GM04503 (cell line): ENCODE measurements at regions not wholly inside any gene's neighbourhood (a gene's known extent, or its start where the extent isn't known, plus 50 kb on each side); places are given as distances from the start of the nearest gene placed in this dataset.
"Not testable (repeated sequence)": the region's sequence is repeated elsewhere in the genome, so short reads cannot be mapped to it uniquely, and the experiment has no call there.

Experiments
- DNase-seq: peaks from one replicate; pipeline ENCODE4 v3.0.0-alpha.2; 2012; ENCODE audit warnings: low read depth

DNA sequence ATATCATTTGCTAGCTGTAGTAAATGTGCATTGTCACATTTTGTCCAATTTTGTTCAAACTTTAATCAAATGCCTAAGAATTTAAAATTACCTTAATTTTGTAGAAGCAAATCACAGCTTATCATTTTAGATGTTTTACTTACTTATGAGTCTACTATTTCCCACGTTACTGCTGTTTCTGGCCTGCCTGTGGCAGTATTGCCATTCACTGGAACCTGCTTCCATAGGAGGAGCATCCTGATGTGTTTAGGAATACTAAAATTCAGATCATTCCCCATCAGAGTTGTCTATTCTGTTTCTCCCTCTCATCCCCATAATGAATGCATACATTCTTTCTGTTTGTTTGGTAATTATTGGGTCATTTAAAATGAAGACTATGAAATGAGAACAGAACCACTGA lies 119.5 kb upstream of the SNRPN start:
- no peak for DNase-seq

GRCh38 chr15:24848050-24848449 lies 106.7 kb upstream of the SNRPN start:
- DNase-seq: no peak

DNA sequence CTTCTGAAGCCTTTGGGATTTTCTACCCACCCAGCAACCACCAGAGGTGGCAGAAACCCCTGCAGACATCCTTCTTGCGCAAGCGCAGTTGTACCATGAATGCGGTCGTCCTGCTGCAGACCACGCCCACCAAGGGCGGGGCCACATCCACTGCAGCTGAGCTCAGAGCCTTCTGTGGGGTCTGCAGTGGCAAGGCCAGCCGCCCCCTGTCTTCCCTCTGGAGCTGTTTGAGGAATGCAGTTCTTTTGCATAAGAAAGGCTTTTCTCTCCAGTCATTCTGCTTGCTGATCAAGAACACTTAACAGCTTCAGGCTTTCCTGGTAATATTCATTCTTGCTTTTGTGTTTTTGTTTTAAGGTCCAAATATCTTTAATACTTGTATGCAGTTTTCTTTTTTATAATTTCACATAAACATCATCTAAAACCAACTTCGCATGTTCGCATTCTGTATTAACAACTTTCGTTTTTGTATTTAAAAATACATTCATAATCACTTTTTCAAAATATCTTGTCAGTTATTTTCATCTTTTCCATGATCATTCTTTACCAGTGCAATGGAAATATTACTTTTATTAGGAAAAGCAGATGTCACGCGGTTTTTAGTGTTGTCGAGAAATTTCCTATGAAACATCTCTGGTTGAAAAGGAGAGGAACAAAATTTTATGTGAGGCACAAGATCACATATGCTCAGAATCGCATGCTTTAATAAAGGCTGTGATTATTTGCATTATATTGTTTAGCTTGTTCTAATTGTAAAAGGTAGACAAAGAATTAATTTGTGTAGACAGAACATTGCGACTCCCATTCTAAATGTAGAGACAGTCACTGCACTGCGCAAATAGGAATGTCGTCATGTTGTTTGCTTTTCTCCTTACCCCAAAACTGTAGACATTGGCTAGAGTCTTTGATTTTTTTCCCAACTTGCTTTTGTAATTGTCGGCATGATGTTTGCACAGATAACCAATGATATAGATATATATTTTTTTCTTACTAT lies 98.1 kb upstream of the SNRPN start:
- DNase-seq: no peak

DNA sequence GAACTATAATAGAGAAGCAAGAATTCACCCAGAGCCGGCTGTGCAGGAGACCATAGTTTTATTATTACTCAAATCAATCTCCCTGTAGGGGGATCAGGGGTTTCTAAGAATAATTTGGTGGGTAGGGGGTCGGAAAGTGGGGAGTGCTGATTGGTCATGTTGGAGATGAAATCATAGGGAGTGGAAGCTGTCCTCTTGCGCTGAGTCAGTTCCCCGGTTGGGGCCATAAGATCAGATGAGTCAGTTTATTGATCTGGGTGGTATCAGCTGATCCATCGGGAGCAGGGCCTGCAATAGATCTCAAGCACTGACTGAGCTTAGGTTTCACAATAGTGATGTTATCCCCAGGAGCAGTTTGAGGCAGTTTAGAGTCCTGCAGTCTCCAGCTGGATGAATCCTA lies 97.0 kb upstream of the SNRPN start:
- DNase-seq: no peak

DNA sequence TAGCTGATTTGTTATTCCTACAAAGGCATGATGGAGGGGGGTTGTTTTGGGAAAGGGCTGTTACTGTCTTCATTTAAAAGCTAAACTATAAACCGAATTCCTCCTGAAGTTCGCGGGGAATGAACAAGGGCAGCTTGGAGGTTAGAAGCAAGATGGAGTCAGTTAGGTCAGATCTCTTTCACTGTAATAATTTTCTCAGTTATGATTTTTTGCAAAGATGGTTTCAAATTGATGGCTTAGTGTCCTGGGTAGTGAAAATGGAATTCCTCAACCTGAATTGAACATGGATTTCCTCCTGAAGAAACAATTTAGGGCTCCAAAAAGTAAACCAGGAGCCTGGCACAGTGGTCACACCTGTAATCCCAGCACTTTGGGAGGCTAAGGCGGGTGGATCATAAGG lies 96.6 kb upstream of the SNRPN start:
- DNase-seq: not testable (repeated sequence)

GRCh38 chr15:24858737-24859601 lies 95.8 kb upstream of the SNRPN start:
- DNase-seq: peak; percentile 14

DNA sequence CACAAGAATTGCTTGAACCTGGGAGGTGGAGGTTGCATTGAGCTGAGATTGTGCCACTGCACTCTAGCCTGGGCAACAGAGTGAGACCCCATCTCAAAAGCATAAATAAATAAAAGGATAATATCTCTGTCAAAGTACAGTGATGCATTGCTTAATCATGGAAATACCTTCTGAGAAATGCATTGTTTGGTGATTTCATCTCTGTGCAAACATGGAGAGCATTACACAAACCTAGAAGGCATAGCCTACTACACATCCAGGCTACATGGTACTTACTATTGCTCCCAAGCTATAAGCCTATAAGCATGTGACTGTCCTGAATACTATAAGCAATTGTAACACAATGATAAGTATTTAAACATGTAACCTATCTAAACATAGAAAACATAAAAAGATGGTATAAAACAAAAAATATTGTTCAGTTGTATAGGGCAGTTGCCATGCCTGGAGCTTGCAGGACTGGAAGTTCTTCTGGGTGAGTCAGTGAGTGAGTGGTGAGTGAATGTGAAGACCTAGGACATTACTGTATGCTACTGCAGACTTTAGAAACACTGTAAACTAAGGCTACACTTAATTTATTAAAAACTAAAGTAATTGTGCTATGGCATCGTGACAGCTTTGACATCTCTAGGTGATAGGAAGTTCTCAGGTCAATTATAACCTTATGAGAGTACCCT lies 93.6 kb upstream of the SNRPN start:
- no peak for DNase-seq

- no peak for DNase-seq
These were observed 91.9 kb upstream of the SNRPN start for GRCh38 chr15:24862726-24863521.

DNA sequence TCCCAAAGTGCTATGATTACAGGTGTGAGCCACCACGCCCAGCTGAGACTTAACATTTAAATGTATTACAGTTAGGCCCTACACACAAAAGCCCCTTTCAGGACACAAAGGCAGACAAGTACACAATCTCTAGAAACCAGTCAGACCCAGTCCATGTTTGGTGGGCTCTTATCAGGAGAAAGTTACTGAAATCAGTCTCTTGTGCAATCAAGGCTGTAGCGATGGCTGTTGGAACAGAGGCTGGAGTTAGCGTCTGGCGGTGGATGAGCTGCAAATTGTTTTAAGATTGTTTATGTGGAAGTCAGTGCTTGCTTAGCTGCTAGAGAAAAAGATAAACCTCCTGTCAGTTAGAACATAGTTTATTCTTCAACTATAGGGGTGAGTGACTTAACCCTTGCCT lies 89.5 kb upstream of the SNRPN start:
- DNase-seq: no peak

- DNase-seq: no peak
These were observed 77.6 kb upstream of the SNRPN start for GRCh38 chr15:24877174-24877573.

GRCh38 chr15:24878153-24878552 lies 76.6 kb upstream of the SNRPN start:
- DNase-seq: no peak

GRCh38 chr15:24879492-24879891 lies 75.3 kb upstream of the SNRPN start:
- no peak for DNase-seq

GRCh38 chr15:24880663-24881062 lies 74.1 kb upstream of the SNRPN start:
- no peak for DNase-seq

- DNase-seq: no peak
These were observed 68.2 kb upstream of the SNRPN start for GRCh38 chr15:24886538-24886937.

GRCh38 chr15:24898715-24899272 lies 56.0 kb upstream of the SNRPN start:
- no peak for DNase-seq

GRCh38 chr15:24899367-24899766 lies 55.4 kb upstream of the SNRPN start:
- DNase-seq: no peak

- DNase-seq: no peak
These were observed 55.0 kb upstream of the SNRPN start for GRCh38 chr15:24899795-24900194.

DNA sequence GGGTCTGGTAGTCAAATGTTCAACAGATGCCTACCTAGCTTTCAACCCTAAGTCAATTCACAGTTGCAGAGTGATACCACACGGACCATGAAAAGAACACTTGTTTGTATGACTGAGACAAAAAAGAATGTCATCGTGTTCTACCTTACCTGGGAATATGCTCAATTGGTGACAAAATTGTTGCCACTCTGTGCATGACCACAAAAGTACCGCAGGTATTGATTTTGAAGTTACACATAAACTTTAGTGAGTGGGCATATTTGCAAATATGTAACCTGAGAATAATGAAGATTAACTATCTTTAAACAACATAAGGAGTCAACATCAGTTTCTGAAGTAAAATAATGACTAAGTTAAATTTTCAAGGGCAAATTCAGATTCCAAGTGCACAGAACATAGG lies 53.4 kb upstream of the SNRPN start:
- no peak for DNase-seq
